GM23338 (cell line): ENCODE measurements at regions not wholly inside any gene's neighbourhood (a gene's known extent, or its start where the extent isn't known, plus 50 kb on each side); places are given as distances from the start of the nearest gene placed in this dataset.

ENCODE experiments used
- ATAC-seq: fragments of 200-7000 bp; cut with Tn5 transposase; 3 replicates; pipeline ENCODE4 v1.9.1; 2020
- DNase-seq: peaks from one replicate; pipeline ENCODE4 v3.0.0-alpha.2; 2015; ENCODE audit warnings: low spot score
- H2AFZ ChIP-seq: fragments of 200-600 bp; sonication (generic); 2 replicates; pipeline ENCODE4 v1.8.0; 2016; ENCODE audit warnings: antibody characterized with exemption, mild to moderate bottlenecking, moderate library complexity
- H3F3A ChIP-seq: fragments of 200-600 bp; sonication (generic); replicated peaks from 2 replicates; pipeline ENCODE4 v1.8.0; 2017; ENCODE audit warnings: antibody characterized with exemption, mixed run types, low read depth
- H3K27ac ChIP-seq: fragments of 200-600 bp; sonication (generic); 2 replicates; pipeline ENCODE4 v1.6.1; 2016; ENCODE audit warnings: low read depth
- H3K27me3 ChIP-seq: fragments of 200-600 bp; sonication (generic); 2 replicates; pipeline ENCODE4 v1.8.0; 2016; ENCODE audit warnings: mild to moderate bottlenecking, mixed run types, moderate library complexity; ENCODE audit not compliant: insufficient read depth
- H3K36me3 ChIP-seq: fragments of 200-600 bp; sonication (generic); 2 replicates; pipeline ENCODE4 v1.8.0; 2016; ENCODE audit warnings: mild to moderate bottlenecking; ENCODE audit not compliant: insufficient read depth
- H3K4me1 ChIP-seq: fragments of 200-600 bp; sonication (generic); 2 replicates; pipeline ENCODE4 v1.8.0; 2016; ENCODE audit warnings: mild to moderate bottlenecking, moderate library complexity; ENCODE audit not compliant: insufficient read depth
- H3K4me2 ChIP-seq: fragments of 200-600 bp; sonication (generic); 2 replicates; pipeline ENCODE4 v1.7.1; 2017; ENCODE audit warnings: mixed run types
- H3K4me3 ChIP-seq: fragments of 200-600 bp; sonication (generic); 2 replicates; pipeline ENCODE4 v1.6.1; 2016; ENCODE audit warnings: mixed run types
- H3K79me2 ChIP-seq: fragments of 200-600 bp; sonication (generic); replicated peaks from 2 replicates; pipeline ENCODE4 v1.8.0; 2017; ENCODE audit warnings: mild to moderate bottlenecking; ENCODE audit not compliant: insufficient read depth
- H3K9me2 ChIP-seq: fragments of 200-600 bp; sonication (generic); 2 replicates; pipeline ENCODE4 v1.8.0; 2017; ENCODE audit not compliant: insufficient read depth
- H4K20me1 ChIP-seq: fragments of 200-600 bp; sonication (generic); replicated peaks from 2 replicates; pipeline ENCODE4 v1.8.0; 2017; ENCODE audit warnings: mild to moderate bottlenecking; ENCODE audit not compliant: insufficient read depth
- H3K27ac Mint-ChIP-seq: 2 replicates; pipeline ENCODE4 v1.8.0; 2020; ENCODE audit warnings: inconsistent platforms, mild to moderate bottlenecking, moderate library complexity, mixed read lengths
- H3K27me3 Mint-ChIP-seq: 3 replicates; pipeline ENCODE4 v1.8.0; 2022; ENCODE audit warnings: low read depth, mild to moderate bottlenecking, moderate library complexity, mixed read lengths, inconsistent platforms; ENCODE audit not compliant: insufficient read depth, poor library complexity
- H3K36me3 Mint-ChIP-seq: 3 replicates; pipeline ENCODE4 v1.8.0; 2021; ENCODE audit warnings: low read depth, mild to moderate bottlenecking, inconsistent platforms, moderate library complexity, mixed read lengths
- H3K4me1 Mint-ChIP-seq: 3 replicates; pipeline ENCODE4 v1.8.0; 2020; ENCODE audit warnings: mild to moderate bottlenecking, inconsistent platforms, mixed read lengths
- H3K4me3 Mint-ChIP-seq: 3 replicates; pipeline ENCODE4 v1.8.0; 2021; ENCODE audit warnings: moderate library complexity, mild to moderate bottlenecking, inconsistent platforms, mixed read lengths
- H3K9me3 Mint-ChIP-seq: 3 replicates; pipeline ENCODE4 v1.8.0; 2020; ENCODE audit warnings: moderate library complexity, mild to moderate bottlenecking, inconsistent platforms, mixed read lengths
- CTCF ChIP-seq, 2 experiments: fragments of 200-600 bp in 1 of 2; sonication (generic) in 1 of 2; conservative IDR thresholded peaks; 2 replicates each; pipeline versions ENCODE4 v1.5.1 to v1.6.1; 2016 to 2017; ENCODE audit warnings: antibody characterized with exemption in 2 of 2, low read depth in 2 of 2, mild to moderate bottlenecking in 2 of 2, moderate library complexity in 1 of 2
- ETS1 ChIP-seq: IDR thresholded peaks from 2 replicates; pipeline ENCODE4 v1.6.1; 2016; ENCODE audit warnings: antibody characterized with exemption
- EZH2 ChIP-seq: fragments of 200-600 bp; sonication (generic); IDR thresholded peaks from one replicate; pipeline ENCODE4 v1.8.0; 2017; ENCODE audit warnings: antibody characterized with exemption, mild to moderate bottlenecking, low read depth; ENCODE audit not compliant: unreplicated experiment
- JUNB ChIP-seq: IDR thresholded peaks from one replicate; pipeline ENCODE4 v1.6.1; 2016; ENCODE audit warnings: antibody characterized with exemption; ENCODE audit not compliant: unreplicated experiment
- STAT1 ChIP-seq: IDR thresholded peaks from one replicate; pipeline ENCODE4 v1.6.1; 2016; ENCODE audit warnings: antibody characterized with exemption; ENCODE audit not compliant: unreplicated experiment
- ZNF331 ChIP-seq: fragments of 250-450 bp; sonication (Bioruptor Pico); IDR thresholded peaks from 2 replicates; pipeline ENCODE4 v1.5.0; 2020; ENCODE audit warnings: low read depth, mild to moderate bottlenecking, moderate library complexity
- ZNF462 ChIP-seq: fragments of 250-450 bp; sonication (Bioruptor Pico); IDR thresholded peaks from 2 replicates; pipeline ENCODE4 v1.5.0; 2020; ENCODE audit warnings: mild to moderate bottlenecking, moderate library complexity

DNA sequence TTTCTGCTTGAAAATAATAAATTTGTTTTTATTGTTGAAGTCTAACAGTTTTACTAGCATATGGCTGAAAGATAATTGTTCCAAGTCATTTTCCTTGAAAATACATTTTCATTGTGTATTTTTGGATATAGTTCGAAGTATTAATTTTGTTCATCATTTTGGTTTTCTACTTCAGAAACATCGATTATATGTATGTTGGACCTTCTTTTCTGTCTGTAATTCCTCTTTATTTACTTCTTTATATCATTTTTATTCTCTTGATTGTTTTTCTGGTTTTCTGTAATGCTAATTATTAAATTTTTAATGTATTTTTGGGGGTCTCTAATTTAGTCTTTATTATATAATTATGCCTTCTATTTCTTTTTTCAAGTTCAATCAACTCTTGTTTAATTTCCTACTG, 407.1 kb upstream of the FRG1 start:
- TF ChIP-seq CTCF (conservative IDR thresholded peaks at IDR 0.05; ENCODE audit: low read depth in 2 of 2) (no peak), ETS1 (no peak), STAT1 (no peak), ZNF331 (CRISPR knock-in tag) (no peak), ZNF462 (CRISPR knock-in tag) (no peak), EZH2 (no peak), JUNB (no peak)
- DNase-seq, result peak; percentile 36
- Mint-ChIP-seq H3K36me3 (peaks cover 32% of the 10 kb centered on the region; the same call in 2 of the 3 replicates), H3K4me1 (no peaks in the 10 kb centered on the region), H3K27me3 (peaks cover 2% of the 10 kb centered on the region), H3K4me3 (no peak overlapping the region), H3K27ac (no peak overlapping the region), H3K9me3 (peaks cover 69% of the 10 kb centered on the region)
- no peak for ATAC-seq
- Histone ChIP-seq H3K27ac (no peak overlapping the region), H4K20me1 (no peaks in the 10 kb centered on the region), H3K4me3 (no peak overlapping the region), H3K9me2 (0 out of 2 replicates have a peak, but pooled peaks cover 6% of the 10 kb centered on the region), H2AFZ (no peak overlapping the region), H3F3A (no peaks in the 10 kb centered on the region), H3K27me3 (no peaks in the 10 kb centered on the region), H3K79me2 (no peaks in the 10 kb centered on the region), H3K36me3 (peaks cover 3% of the 10 kb centered on the region; the same call in 1 of the 2 replicates), H3K4me1 (no peaks in the 10 kb centered on the region), H3K4me2 (no peak overlapping the region)
